SU-DHL-6 (cell line): ENCODE measurements at regions not wholly inside any gene's neighbourhood (a gene's known extent, or its start where the extent isn't known, plus 50 kb on each side); places are given as distances from the start of the nearest gene placed in this dataset.

Experiments
- EZH2phosphoT487 ChIP-seq: fragments of 200-600 bp; sonication (generic), shearing (Covaris generic); conservative IDR thresholded peaks from 2 replicates; pipeline ENCODE4 v1.6.1; 2018; ENCODE audit warnings: mild to moderate bottlenecking, antibody characterized with exemption, low read length, moderate library complexity, mixed read lengths
- TF ChIP-seq, protein P1 (sequence below): fragments of 200-600 bp; sonication (generic); IDR thresholded peaks from one replicate; pipeline ENCODE4 v1.5.1; 2017; ENCODE audit warnings: antibody characterized with exemption, mild to moderate bottlenecking, low read length, moderate library complexity; ENCODE audit not compliant: insufficient read depth, poor library complexity, severe bottlenecking

DNA sequence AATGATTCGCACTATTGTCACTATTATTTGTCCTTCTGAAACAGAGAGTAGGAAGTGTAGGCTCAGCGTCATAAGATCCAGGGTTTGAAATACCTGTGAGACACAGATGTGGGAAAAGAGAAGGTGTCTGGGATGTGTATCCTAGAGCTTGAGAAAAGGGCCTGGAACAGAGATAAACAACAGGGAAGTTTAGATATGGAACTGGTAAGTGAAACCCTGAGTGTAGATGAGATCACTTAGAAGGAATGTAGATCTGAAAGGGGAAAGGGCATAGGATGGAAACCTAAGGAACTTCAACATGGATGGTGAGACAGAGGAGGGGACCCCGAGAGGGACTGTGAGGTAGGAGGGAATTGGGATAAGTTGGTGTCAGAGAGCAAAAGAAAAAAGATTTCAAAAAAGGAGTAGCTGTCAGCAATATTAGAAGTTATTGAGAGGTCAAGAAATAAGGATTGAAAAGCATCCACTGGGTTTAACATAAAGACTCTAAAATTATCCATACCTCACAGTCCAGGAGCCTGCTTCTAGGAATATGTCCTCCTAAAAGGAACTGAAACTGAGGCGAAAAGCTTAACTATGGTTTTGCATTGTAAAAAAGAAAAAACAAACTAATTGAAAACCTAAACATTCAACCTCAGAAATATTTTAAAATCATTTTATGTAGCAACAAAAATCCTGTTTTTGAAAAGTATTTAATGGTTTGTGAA, 119.2 kb upstream of the NPVF start:
- TF ChIP-seq, protein P1, sequence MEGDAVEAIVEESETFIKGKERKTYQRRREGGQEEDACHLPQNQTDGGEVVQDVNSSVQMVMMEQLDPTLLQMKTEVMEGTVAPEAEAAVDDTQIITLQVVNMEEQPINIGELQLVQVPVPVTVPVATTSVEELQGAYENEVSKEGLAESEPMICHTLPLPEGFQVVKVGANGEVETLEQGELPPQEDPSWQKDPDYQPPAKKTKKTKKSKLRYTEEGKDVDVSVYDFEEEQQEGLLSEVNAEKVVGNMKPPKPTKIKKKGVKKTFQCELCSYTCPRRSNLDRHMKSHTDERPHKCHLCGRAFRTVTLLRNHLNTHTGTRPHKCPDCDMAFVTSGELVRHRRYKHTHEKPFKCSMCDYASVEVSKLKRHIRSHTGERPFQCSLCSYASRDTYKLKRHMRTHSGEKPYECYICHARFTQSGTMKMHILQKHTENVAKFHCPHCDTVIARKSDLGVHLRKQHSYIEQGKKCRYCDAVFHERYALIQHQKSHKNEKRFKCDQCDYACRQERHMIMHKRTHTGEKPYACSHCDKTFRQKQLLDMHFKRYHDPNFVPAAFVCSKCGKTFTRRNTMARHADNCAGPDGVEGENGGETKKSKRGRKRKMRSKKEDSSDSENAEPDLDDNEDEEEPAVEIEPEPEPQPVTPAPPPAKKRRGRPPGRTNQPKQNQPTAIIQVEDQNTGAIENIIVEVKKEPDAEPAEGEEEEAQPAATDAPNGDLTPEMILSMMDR = no peak
- TF ChIP-seq EZH2phosphoT487 = no peak
